Globus pallidus (tissue), 1 donor: ENCODE measurements at regions not wholly inside any gene's neighbourhood (a gene's known extent, or its start where the extent isn't known, plus 50 kb on each side); places are given as distances from the start of the nearest gene placed in this dataset.
A peak's percentile ranks its signal among the peaks of the same experiment; 100 is the strongest.

ENCODE experiments used
- DNase-seq: peaks from one replicate; pipeline ENCODE4 v3.0.0-alpha.2; 2015; ENCODE audit warnings: low spot score

DNA sequence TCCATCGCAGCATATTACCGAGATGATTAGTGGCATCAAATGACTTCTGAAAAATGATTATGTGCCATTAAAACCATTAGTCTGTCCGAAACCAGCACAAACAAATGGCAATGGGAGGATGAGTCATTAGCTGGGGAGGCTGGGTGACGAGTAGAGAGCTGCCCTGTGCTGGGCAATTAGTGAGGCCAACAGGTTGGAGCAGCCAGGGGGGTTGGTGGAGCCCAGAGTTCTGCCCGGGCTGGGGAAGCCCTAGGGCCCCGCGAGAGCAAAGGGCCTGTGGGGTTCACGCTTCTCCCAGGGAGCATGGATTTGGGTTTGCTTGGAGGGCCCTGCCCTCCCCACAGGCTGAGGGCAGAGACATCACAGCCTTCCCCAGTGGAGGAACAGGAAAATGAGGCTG is 152.1 kb upstream of the RPL38 start:
- DNase-seq: no peak

DNA sequence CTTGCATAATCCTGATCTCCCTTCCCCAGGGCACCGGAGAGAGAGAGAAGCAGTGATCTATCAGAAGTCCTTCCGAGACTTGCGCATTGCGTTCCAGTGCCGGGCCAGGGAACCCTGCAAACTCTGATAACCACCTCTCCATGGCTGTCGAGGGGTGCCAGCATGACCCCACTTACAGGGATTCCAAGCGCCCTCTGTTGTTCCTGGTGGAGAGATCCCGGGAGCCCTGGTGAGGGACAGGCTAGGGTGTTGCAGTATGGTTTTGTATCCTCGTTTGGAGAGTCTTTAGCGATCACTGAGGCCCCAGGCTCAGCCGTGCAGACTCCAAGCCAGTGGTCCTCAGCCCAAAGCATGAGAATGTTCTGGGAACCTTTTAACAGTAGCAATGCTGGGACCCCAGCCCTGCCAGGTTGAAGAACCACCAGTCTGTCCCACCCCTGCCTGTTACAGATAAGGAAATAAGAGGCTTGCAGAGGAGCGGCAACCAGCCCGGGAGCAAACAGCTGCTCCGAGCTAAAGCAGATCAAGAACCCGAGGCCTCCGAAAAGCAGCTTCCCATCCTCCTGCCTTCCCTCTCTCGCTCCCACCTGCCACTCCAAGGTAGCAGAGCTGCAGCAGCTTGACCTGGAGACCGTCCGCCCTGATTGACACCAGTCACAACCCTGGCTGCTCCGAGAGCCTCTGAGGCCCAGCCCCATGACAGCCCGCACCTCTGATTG is 150.3 kb upstream of the RPL38 start:
- no peak for DNase-seq

DNA sequence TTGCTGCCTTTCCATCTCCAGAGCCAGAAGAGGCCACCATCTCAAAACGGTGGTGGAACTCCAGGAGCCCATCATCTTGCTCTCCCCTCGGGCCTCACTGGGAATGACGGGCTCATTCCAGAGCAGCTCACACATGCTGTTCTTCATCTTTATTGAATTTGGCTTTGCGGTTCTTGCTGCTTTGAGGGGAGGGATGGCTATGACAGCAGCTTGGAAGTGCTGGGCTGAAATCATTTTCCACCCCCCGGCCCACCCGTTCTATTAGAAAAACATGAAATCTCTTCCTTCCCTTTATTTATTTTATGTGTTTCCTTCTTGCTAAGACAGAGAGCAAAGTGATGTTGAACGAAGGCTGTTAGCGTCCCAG is 149.8 kb upstream of the RPL38 start:
- no peak for DNase-seq

DNA sequence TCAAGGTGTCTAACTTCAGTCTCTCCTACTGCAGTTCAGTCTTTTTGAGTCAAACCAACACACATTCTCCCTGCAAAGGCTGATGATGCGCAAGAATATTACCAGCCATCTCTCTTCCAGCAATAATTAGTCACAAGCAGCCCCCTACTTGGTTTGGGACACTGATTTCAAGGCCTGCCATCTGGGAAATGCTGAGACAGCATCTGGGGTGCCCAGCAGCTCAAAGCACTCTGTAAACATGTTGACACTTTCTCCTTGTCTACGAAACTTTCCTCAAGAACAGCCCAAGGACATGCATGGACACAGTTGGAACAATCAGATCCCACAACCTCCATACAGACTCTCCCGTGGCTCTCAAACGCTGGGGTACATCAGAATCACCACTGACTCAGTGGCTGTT is 149.2 kb upstream of the RPL38 start:
- DNase-seq: no peak

DNA sequence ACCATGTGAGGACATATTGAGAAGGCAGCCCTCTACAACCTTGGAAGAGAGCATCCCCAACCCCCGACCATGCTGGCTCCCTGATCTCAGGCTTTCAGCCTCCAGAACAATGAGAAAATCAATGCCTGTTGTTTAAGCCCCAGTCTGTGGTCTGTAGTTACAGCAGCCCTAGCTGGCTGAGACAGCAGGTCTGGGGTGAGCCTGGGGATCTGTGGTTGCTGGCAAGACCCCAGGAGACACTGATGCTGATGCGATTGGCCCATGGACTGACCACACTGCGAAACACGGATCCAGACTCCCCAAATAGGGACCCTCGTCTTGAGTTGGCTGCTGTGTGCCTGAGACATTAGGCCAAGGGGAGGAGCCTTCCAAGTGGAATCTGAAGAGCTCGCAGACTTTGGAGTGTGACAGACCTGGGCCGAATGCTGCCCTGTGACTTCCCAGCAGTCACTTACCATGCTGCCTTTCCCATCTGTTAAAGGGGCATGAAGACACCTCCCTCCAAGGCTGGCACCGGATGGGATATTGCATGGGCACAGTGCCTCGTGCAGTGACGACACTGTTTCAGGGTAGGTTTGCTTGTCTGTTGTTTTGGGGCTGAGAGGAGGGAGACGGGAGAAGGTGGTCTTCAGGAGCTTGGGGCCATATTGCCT is 147.8 kb upstream of the RPL38 start:
- DNase-seq: no peak

DNA sequence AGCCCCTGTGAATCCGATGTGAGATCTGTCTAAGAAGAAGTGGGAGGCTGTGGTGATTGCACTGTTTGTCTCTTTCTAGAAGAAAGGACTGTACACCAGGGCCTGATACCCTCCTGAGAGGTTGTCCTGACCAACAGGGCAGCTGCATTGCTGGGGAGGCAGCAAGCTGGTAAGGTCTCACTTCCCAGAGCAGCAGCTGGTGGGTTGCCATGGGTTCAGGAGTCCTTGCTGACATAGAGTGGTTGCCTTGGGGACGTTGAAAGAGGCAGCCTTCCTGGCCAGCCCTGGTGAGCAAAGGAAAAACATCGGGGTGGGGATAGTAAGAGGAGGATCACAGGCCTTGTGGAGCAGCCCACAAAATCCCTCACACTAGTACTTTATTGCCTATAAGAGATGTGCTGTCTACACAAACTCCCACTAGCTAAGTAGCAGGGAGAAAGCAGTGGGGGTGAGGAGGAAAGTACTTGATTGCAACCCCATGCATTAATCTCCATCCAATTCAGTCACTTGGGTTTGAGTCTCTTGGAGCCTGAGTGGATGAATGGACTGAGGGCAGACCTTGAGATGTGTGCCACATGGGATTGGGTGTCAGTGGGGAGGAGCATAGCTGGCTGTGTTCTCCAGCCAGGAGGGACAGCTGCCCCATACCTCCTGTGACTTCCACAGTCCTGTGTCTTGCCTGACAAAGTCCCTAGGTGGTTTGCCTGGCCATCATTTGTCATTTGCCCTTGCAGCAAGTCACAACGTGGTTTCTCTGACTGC is 143.8 kb upstream of the RPL38 start:
- DNase-seq: peak; percentile 31

DNA sequence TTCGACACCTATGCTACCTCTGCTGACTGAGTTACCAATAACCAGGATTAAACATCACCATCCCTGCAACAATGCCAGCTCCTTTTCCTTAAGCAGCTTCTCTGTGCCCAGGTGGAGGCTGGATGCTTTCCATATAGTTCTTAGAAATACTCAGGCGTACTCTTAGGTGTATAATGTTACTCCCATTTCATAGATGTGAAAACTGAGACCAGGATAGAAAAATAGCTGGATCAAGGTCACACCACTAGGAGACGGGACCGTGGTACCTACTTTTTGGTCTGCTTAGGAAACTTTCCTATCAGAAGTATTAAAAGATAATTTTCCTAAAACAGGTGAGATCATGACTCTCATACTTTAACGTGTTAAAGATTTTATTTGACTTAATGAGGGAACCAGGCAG is 141.7 kb upstream of the RPL38 start:
- no peak for DNase-seq

DNA sequence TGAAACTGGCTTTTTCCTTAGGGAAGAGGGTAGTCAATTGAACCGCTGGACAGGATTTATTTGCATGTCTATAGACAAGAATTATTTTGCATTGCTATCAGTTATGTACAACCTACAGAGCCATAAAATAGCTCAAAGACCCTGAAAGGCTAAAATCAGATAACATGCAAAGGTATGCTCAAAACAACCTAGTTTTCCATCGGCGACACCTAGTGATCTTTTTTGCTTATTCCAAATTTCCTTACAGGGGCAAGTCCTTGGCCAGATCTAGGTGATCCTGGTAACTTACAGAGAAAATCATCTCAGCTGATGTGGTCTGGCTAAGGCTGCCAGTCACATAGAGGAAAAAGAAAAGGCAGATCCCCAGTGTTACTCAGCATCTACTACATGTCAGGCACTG is 141.2 kb upstream of the RPL38 start:
- no peak for DNase-seq

GRCh38 chr17:74063439-74063838 is 140.0 kb upstream of the RPL38 start:
- DNase-seq: no peak

- DNase-seq: no peak
Observed at GRCh38 chr17:74070374-74070773, 133.1 kb upstream of the RPL38 start.

DNA sequence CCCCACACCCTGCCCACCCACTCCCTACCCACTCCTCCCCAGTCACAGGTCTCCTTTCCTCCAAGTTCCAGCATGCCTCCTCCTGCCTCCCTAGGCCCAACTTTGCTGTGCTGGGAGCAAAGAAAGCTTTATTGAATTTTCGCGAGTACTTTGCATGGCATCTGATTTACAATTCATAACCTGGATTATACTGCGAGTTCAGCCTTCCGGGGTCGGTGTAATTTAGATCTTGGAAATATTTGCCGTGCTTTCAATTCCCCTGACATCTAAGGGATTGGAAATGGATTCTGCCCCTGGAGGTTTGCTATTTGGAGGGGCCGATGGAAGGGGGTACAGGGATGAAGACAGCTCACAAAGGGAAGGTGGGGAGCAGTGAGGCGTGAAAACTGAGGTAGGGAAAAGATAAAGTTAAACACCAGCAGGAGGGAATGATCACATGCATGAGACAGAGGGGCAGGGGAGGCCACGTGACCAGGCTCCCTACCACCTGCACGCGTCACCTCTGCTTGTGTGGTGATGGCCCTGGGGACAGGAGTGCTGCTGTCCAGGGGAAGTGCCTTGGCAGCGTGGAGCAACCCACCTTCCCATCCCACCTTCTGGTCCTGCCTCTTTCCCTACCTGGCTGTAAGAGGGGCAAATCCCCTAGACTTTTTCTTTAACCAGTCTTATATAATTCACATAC is 132.3 kb upstream of the RPL38 start:
- no peak for DNase-seq

DNA sequence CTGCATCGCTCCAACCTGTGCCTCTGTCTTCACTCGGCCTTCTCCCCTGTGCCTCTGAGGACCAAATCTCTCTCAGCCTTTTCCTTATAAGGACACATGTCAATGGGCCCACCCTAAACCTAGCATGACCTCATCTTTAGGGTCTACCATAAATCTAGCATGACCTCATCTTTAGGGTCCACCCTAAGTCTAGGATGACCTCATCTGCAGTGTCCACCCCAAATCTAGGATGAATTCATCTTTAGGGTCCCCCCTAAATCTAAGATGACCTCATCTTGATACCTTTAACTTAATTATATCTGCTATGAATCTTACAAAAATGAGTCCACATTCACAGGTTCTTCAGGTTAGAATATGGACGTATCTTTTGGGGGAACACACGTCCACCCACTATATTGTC is 131.1 kb upstream of the RPL38 start:
- DNase-seq: no peak

- no peak for DNase-seq
Observed at GRCh38 chr17:74076446-74076845, 127.0 kb upstream of the RPL38 start.

GRCh38 chr17:74077231-74077630 is 126.2 kb upstream of the RPL38 start:
- DNase-seq: no peak

- no peak for DNase-seq
Observed at GRCh38 chr17:74078363-74078941, 125.0 kb upstream of the RPL38 start.

- no peak for DNase-seq
Observed at GRCh38 chr17:74079537-74080300, 123.8 kb upstream of the RPL38 start.

- DNase-seq: no peak
Observed at GRCh38 chr17:74080656-74081582, 122.6 kb upstream of the RPL38 start.

GRCh38 chr17:74082886-74083285 is 120.6 kb upstream of the RPL38 start:
- DNase-seq: no peak

DNA sequence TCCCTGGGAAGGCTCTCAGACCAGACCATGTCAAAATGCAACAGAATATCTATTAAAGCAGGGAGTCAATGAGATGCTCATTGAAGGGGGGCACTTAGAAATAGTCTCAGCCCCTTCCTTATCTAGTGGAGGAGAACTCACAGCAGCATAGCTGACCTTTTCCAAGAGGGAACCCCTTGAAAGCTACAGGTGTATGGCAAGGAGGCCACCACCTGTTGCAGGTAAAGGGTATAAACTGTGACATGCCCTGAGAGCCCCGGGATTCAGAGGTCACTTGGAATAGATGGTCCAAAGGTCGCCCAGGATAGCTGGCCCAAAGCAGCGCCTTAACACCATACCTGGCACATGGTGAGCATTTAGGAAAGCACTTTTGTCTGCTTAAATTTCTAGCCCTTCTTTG is 120.2 kb upstream of the RPL38 start:
- DNase-seq: no peak

- no peak for DNase-seq
Observed at GRCh38 chr17:74085434-74085833, 118.0 kb upstream of the RPL38 start.
